Keratinocyte (primary cell): ENCODE measurements at regions not wholly inside any gene's neighbourhood (a gene's known extent, or its start where the extent isn't known, plus 50 kb on each side); places are given as distances from the start of the nearest gene placed in this dataset.

Experiments
- DNase-seq: peaks from one replicate; pipeline ENCODE4 v3.0.0-alpha.2; 2011; ENCODE audit warnings: low read depth, missing footprints, low spot score
- FAIRE-seq: peaks from 2 replicates; lab custom pipeline; 2011; peaks lifted over from hg19 to GRCh38; lab: Jason Lieb, UNC
- H2AFZ ChIP-seq: 2 replicates; pipeline ENCODE4 v1.6.0; 2012; ENCODE audit warnings: low read length, control low read depth, inconsistent platforms; ENCODE audit not compliant: control insufficient read depth
- H3K27ac ChIP-seq: 2 replicates; pipeline ENCODE4 v1.5.1; 2011; ENCODE audit warnings: low read length; ENCODE audit not compliant: control insufficient read depth, insufficient read depth
- H3K27me3 ChIP-seq: 3 replicates; pipeline ENCODE4 v1.6.0; 2011; ENCODE audit warnings: low read length; ENCODE audit not compliant: control insufficient read depth, insufficient read depth; ENCODE audit errors: extremely low read depth
- H3K36me3 ChIP-seq, 2 experiments: 2 replicates in 1 of 2; 3 replicates in 1 of 2; pipeline ENCODE4 v1.5.1; 2011; ENCODE audit warnings: low read length in 2 of 2, mild to moderate bottlenecking in 1 of 2; ENCODE audit not compliant: control insufficient read depth in 2 of 2, insufficient read depth in 2 of 2; ENCODE audit errors: extremely low read depth in 1 of 2
- H3K4me1 ChIP-seq: 3 replicates; pipeline ENCODE4 v1.5.1; 2011; ENCODE audit warnings: low read length; ENCODE audit not compliant: control insufficient read depth, insufficient read depth; ENCODE audit errors: extremely low read depth
- H3K4me2 ChIP-seq: 3 replicates; pipeline ENCODE4 v1.6.0; 2011; ENCODE audit warnings: low read depth, low read length; ENCODE audit not compliant: control insufficient read depth, insufficient read depth; ENCODE audit errors: extremely low read depth
- H3K4me3 ChIP-seq, 3 experiments: fragments of 200-600 bp in 1 of 3; sonication (generic) in 1 of 3; 2 replicates in 2 of 3; 3 replicates in 1 of 3; pipeline ENCODE4 v1.5.1; 2011 to 2016; ENCODE audit warnings: low read length in 3 of 3, mild to moderate bottlenecking in 3 of 3, control low read depth in 2 of 3, inconsistent platforms in 1 of 3, low read depth in 1 of 3, mixed read lengths in 1 of 3, mixed run types in 1 of 3, moderate library complexity in 1 of 3; ENCODE audit not compliant: control insufficient read depth in 2 of 3, insufficient read depth in 2 of 3; ENCODE audit errors: extremely low read depth in 1 of 3
- H3K79me2 ChIP-seq: 2 replicates; pipeline ENCODE4 v1.6.0; 2012; ENCODE audit warnings: low read length; ENCODE audit not compliant: control insufficient read depth, insufficient read depth
- H3K9ac ChIP-seq: 3 replicates; pipeline ENCODE4 v1.6.0; 2011; ENCODE audit warnings: low read length; ENCODE audit not compliant: control insufficient read depth, insufficient read depth; ENCODE audit errors: extremely low read depth
- H3K9me1 ChIP-seq: 3 replicates; pipeline ENCODE4 v1.6.0; 2011; ENCODE audit warnings: low read length; ENCODE audit not compliant: control insufficient read depth, insufficient read depth; ENCODE audit errors: extremely low read depth
- H3K9me3 ChIP-seq: 2 replicates; pipeline ENCODE4 v1.5.1; 2012; ENCODE audit warnings: low read depth, low read length; ENCODE audit not compliant: control insufficient read depth
- H4K20me1 ChIP-seq: 3 replicates; pipeline ENCODE4 v1.6.0; 2011; ENCODE audit warnings: low read length; ENCODE audit not compliant: control insufficient read depth, insufficient read depth; ENCODE audit errors: extremely low read depth
- EZH2 ChIP-seq: IDR thresholded peaks from one replicate; pipeline ENCODE4 v1.6.1; 2012; ENCODE audit warnings: inconsistent platforms, mild to moderate bottlenecking, low read length, moderate library complexity
- dilution Hi-C: fragments of 300-500 bp; cut with MboI; formaldehyde crosslinking; loops from one replicate; pipeline ENCODE4 v1.7.0; 2020; ENCODE audit warnings: low sequenced_read_pairs; ENCODE audit not compliant: extremely low pct_ligation_motif_present
- TF ChIP-seq, protein P1 (sequence below), 3 experiments: IDR thresholded peaks in 1 of 3; conservative IDR thresholded peaks in 1 of 3; optimal IDR thresholded peaks in 1 of 3; 2 replicates in 2 of 3; 3 replicates in 1 of 3; pipeline versions ENCODE3 to v1.5.1; 2011; ENCODE audit warnings: low read length in 3 of 3, mild to moderate bottlenecking in 3 of 3, moderate library complexity in 2 of 3, control low read depth in 1 of 3, inconsistent platforms in 1 of 3; ENCODE audit not compliant: insufficient read depth in 2 of 3; ENCODE audit errors: extremely low read depth in 1 of 3

DNA sequence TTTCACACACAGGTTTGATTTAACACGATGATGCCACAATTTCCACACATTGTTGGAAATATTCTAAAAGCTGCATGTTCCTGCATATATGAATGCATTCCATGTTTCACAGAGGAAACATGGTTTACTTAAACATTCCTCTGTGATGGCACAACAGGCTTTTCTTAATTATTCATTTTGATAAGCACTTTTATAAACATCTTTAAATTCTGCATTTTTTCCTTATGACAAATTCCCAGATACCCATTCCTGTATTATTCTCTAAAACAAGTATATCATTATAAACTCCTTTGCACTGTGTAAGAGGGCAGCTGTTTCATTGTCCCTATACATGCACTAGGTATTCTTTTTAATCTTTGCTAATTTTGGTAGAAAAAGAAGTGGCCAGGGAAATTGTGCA, 532.3 kb downstream of the SOX6 start:
- Histone ChIP-seq H3K4me1 (no peaks in the 10 kb centered on the region), H3K27me3 (no peaks in the 10 kb centered on the region), H4K20me1 (no peaks in the 10 kb centered on the region), H2AFZ (no peak overlapping the region), H3K27ac (no peak overlapping the region), H3K79me2 (no peaks in the 10 kb centered on the region), H3K36me3 (no peaks in the 10 kb centered on the region), H3K4me3 (no peak overlapping the region), H3K9me3 (no peaks in the 10 kb centered on the region), H3K9me1 (no peaks in the 10 kb centered on the region), H3K9ac (no peak overlapping the region), H3K4me2 (no peak overlapping the region)
- DNase-seq (no peak), FAIRE-seq (no peak)
- TF ChIP-seq, protein P1, sequence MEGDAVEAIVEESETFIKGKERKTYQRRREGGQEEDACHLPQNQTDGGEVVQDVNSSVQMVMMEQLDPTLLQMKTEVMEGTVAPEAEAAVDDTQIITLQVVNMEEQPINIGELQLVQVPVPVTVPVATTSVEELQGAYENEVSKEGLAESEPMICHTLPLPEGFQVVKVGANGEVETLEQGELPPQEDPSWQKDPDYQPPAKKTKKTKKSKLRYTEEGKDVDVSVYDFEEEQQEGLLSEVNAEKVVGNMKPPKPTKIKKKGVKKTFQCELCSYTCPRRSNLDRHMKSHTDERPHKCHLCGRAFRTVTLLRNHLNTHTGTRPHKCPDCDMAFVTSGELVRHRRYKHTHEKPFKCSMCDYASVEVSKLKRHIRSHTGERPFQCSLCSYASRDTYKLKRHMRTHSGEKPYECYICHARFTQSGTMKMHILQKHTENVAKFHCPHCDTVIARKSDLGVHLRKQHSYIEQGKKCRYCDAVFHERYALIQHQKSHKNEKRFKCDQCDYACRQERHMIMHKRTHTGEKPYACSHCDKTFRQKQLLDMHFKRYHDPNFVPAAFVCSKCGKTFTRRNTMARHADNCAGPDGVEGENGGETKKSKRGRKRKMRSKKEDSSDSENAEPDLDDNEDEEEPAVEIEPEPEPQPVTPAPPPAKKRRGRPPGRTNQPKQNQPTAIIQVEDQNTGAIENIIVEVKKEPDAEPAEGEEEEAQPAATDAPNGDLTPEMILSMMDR (optimal IDR thresholded peaks at IDR 0.05 in 1 of 3, IDR thresholded peaks at IDR 0.05 in 1 of 3, conservative IDR thresholded peaks at IDR 0.05 in 1 of 3; ENCODE audit: extremely low read depth in 1 of 3, insufficient read depth in 2 of 3, low read length in 3 of 3): no peak
- no peak for TF ChIP-seq EZH2
- dilution Hi-C loops: no loop called here

DNA sequence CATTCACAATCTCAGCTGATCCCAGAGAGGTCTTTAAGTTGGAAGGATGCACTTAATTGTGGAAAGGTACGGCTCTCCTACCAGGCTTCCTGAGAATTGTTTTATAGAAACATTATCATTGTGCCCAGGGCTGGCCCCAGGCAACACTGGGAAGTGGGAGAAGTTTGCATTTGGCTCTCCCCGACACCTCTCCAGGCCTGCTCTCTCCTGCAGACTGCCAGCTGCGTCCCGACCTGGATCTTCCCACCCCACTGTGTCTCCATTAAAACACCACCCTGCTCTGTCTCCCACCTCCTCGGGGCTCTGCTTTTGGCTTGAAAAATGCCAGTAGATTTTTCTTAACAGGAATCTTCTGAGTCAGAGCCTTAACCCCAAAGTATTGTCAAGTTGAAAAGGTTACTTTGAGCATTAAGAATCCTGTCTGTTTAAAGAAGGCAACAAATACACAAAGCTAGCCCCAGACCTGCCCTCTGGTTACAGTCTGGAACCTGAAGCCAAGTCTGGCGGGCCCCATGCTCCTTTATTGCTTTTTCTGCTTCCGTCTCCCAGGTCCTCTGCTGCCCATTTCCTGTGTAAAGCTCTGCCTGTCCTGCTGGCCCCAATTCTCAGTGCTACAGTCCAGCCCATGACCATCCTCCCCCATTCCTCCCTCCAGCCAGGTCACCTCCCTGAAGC, 530.2 kb downstream of the SOX6 start:
- Histone ChIP-seq H3K9ac (no peak overlapping the region), H4K20me1 (no peaks in the 10 kb centered on the region), H3K36me3 (no peaks in the 10 kb centered on the region), H3K4me1 (no peaks in the 10 kb centered on the region), H3K9me3 (no peaks in the 10 kb centered on the region), H3K27me3 (no peaks in the 10 kb centered on the region), H3K27ac (no peak overlapping the region), H2AFZ (no peak overlapping the region), H3K9me1 (no peaks in the 10 kb centered on the region), H3K79me2 (no peaks in the 10 kb centered on the region), H3K4me2 (no peak overlapping the region), H3K4me3 (no peak overlapping the region)
- FAIRE-seq (no peak), DNase-seq (no peak)
- dilution Hi-C loops: no loop called here
- TF ChIP-seq EZH2: no peak
- TF ChIP-seq, protein P1 (optimal IDR thresholded peaks at IDR 0.05 in 1 of 3, IDR thresholded peaks at IDR 0.05 in 1 of 3, conservative IDR thresholded peaks at IDR 0.05 in 1 of 3; ENCODE audit: extremely low read depth in 1 of 3, insufficient read depth in 2 of 3, low read length in 3 of 3): no peak
